Endothelial cell (in vitro differentiated cells): ENCODE measurements at regions not wholly inside any gene's neighbourhood (a gene's known extent, or its start where the extent isn't known, plus 50 kb on each side); places are given as distances from the start of the nearest gene placed in this dataset.

Experiments used
- DNase-seq: peaks from one replicate; pipeline ENCODE4 v3.0.0; 2021; ENCODE audit warnings: low spot score
- H3K27ac Mint-ChIP-seq: one replicate; pipeline ENCODE4 v1.8.0; 2021; ENCODE audit warnings: mixed read lengths, inconsistent platforms; ENCODE audit not compliant: unreplicated experiment
- H3K27me3 Mint-ChIP-seq: one replicate; pipeline ENCODE4 v1.8.0; 2021; ENCODE audit warnings: mild to moderate bottlenecking, moderate library complexity, mixed read lengths, inconsistent platforms; ENCODE audit not compliant: unreplicated experiment
- H3K36me3 Mint-ChIP-seq: one replicate; pipeline ENCODE4 v1.8.0; 2021; ENCODE audit warnings: mild to moderate bottlenecking, low read depth, mixed read lengths, inconsistent platforms; ENCODE audit not compliant: unreplicated experiment
- H3K4me1 Mint-ChIP-seq: one replicate; pipeline ENCODE4 v1.8.0; 2021; ENCODE audit warnings: mild to moderate bottlenecking, mixed read lengths, inconsistent platforms; ENCODE audit not compliant: unreplicated experiment
- H3K4me3 Mint-ChIP-seq: one replicate; pipeline ENCODE4 v1.8.0; 2021; ENCODE audit warnings: mild to moderate bottlenecking, mixed read lengths, inconsistent platforms; ENCODE audit not compliant: unreplicated experiment
- H3K9me3 Mint-ChIP-seq: one replicate; pipeline ENCODE4 v1.8.0; 2021; ENCODE audit warnings: mixed read lengths, inconsistent platforms; ENCODE audit not compliant: unreplicated experiment
- CTCF ChIP-seq: fragments of 200-600 bp; sonication (generic); IDR thresholded peaks from one replicate; pipeline ENCODE4 v1.5.0; 2021; ENCODE audit warnings: antibody characterized with exemption; ENCODE audit not compliant: unreplicated experiment

- DNase-seq: no peak
- Mint-ChIP-seq H3K4me3 (no peak overlapping the region), H3K27me3 (no peaks in the 10 kb centered on the region), H3K4me1 (peaks cover 9% of the 10 kb centered on the region), H3K9me3 (no peaks in the 10 kb centered on the region), H3K36me3 (no peaks in the 10 kb centered on the region), H3K27ac (no peak overlapping the region)
- TF ChIP-seq CTCF: no peak
Observed at GRCh38 chr11:70621241-70621640, 222.9 kb downstream of the CTTN start.

GRCh38 chr11:70622091-70622490 is 223.8 kb downstream of the CTTN start:
- no peak for DNase-seq
- Mint-ChIP-seq H3K27me3 (no peaks in the 10 kb centered on the region), H3K9me3 (no peaks in the 10 kb centered on the region), H3K4me1 (peaks cover 12% of the 10 kb centered on the region), H3K27ac (no peak overlapping the region), H3K36me3 (no peaks in the 10 kb centered on the region), H3K4me3 (no peak overlapping the region)
- TF ChIP-seq CTCF: no peak

GRCh38 chr11:70623906-70624597 is 225.7 kb downstream of the CTTN start:
- H3K36me3 Mint-ChIP-seq: no peaks in the 10 kb centered on the region
- peaks cover 23% of the 10 kb centered on the region for H3K4me1 Mint-ChIP-seq
- no peak for TF ChIP-seq CTCF
- H3K9me3 Mint-ChIP-seq: no peaks in the 10 kb centered on the region
- H3K27me3 Mint-ChIP-seq: no peaks in the 10 kb centered on the region
- no peak for DNase-seq
- H3K4me3 Mint-ChIP-seq: no peak overlapping the region
- no peak overlapping the region for H3K27ac Mint-ChIP-seq

- H3K27me3 Mint-ChIP-seq: no peaks in the 10 kb centered on the region
- no peak overlapping the region for H3K27ac Mint-ChIP-seq
- no peak overlapping the region for H3K4me3 Mint-ChIP-seq
- TF ChIP-seq CTCF: no peak
- peaks cover 23% of the 10 kb centered on the region for H3K4me1 Mint-ChIP-seq
- no peaks in the 10 kb centered on the region for H3K9me3 Mint-ChIP-seq
- no peak for DNase-seq
- no peaks in the 10 kb centered on the region for H3K36me3 Mint-ChIP-seq
Observed at GRCh38 chr11:70624598-70624993, 226.3 kb downstream of the CTTN start.

GRCh38 chr11:70625051-70625450 is 226.7 kb downstream of the CTTN start:
- Mint-ChIP-seq H3K9me3 (no peaks in the 10 kb centered on the region), H3K36me3 (no peaks in the 10 kb centered on the region), H3K27ac (no peak overlapping the region), H3K4me3 (no peak overlapping the region), H3K4me1 (peaks cover 23% of the 10 kb centered on the region), H3K27me3 (no peaks in the 10 kb centered on the region)
- TF ChIP-seq CTCF: no peak
- no peak for DNase-seq
